HepG2 (cell line): ENCODE measurements at regions not wholly inside any gene's neighbourhood (a gene's known extent, or its start where the extent isn't known, plus 50 kb on each side); places are given as distances from the start of the nearest gene placed in this dataset.

Experiments
- ATAC-seq: fragments of 200-7000 bp; cut with Tn5 transposase; 3 replicates; pipeline ENCODE4 v1.9.1; 2020; ENCODE audit warnings: mild to moderate bottlenecking, moderate library complexity
- BruUV-seq: library from RNA; stranded (reverse); fragments of 400-500 nt; replicated peaks from 2 replicates; lab custom pipeline; 2021; lab: Mats Ljungman, UMichigan
- CTCF ChIA-PET: fragments of 300-600 bp; formaldehyde crosslinking; extraction: SDS; loops from one replicate; lab custom pipeline; 2021; ENCODE audit warnings: low total read pairs, inconsistent platforms, low intra/inter-chr PET ratio; lab: Yijun Ruan, JAX
- POLR2A ChIA-PET: fragments of 350-600 bp; sonication (Branson Sonifier 250); formaldehyde crosslinking; loops from one replicate; lab custom pipeline; 2020; ENCODE audit warnings: antibody characterized with exemption, inconsistent platforms; lab: Yijun Ruan, JAX
- DNase-seq: peaks from one replicate; pipeline ENCODE4 v3.0.0-alpha.2; 2015; ENCODE audit warnings: low spot score
- FAIRE-seq: peaks from 3 replicates; lab custom pipeline; 2011; peaks lifted over from hg19 to GRCh38; lab: Jason Lieb, UNC
- H2AFZ ChIP-seq: one replicate; pipeline ENCODE4 v1.6.1; 2011; ENCODE audit warnings: low read length, inconsistent platforms
- H3K27ac ChIP-seq: fragments of 300-600 bp; 3 replicates; pipeline ENCODE4 v1.8.0; 2011; ENCODE audit warnings: mixed run types, mild to moderate bottlenecking, mixed read lengths, low read length, inconsistent platforms; ENCODE audit not compliant: insufficient read depth; ENCODE audit errors: extremely low read length
- H3K27me3 ChIP-seq, 2 experiments: fragments of 200-600 bp in 1 of 2; 2 replicates in 1 of 2; 3 replicates in 1 of 2; pipeline versions ENCODE4 v1.6.0 to v1.8.0; 2011; ENCODE audit warnings: low read length in 2 of 2, mild to moderate bottlenecking in 2 of 2, moderate library complexity in 2 of 2, inconsistent platforms in 1 of 2; ENCODE audit not compliant: insufficient read depth in 2 of 2, control insufficient read depth in 1 of 2
- H3K36me3 ChIP-seq, 2 experiments: fragments of 200-600 bp in 1 of 2; replicated peaks in 1 of 2; 2 replicates in 1 of 2; 3 replicates in 1 of 2; pipeline versions ENCODE4 v1.5.1 to v1.8.0; 2011; ENCODE audit warnings: low read length in 2 of 2, inconsistent platforms in 1 of 2; ENCODE audit not compliant: insufficient read depth in 2 of 2, control insufficient read depth in 1 of 2
- H3K4me1 ChIP-seq: 2 replicates; pipeline ENCODE4 v1.5.1; 2012; ENCODE audit warnings: low read length, inconsistent platforms; ENCODE audit not compliant: insufficient read depth
- H3K4me2 ChIP-seq: 2 replicates; pipeline ENCODE4 v1.6.0; 2011; ENCODE audit warnings: low read depth, low read length, inconsistent platforms
- H3K4me3 ChIP-seq, 3 experiments: fragments of 200-600 bp in 1 of 3; sonication (generic), shearing (Covaris generic) in 1 of 3; replicated peaks in 1 of 3; 2 replicates each; pipeline ENCODE4 v1.5.1; 2011 to 2016; ENCODE audit warnings: low read length in 3 of 3, inconsistent platforms in 2 of 3, low read depth in 2 of 3, mild to moderate bottlenecking in 2 of 3, control low read depth in 1 of 3, mixed read lengths in 1 of 3; ENCODE audit not compliant: insufficient read depth in 1 of 3
- H3K79me2 ChIP-seq: one replicate; pipeline ENCODE4 v1.6.1; 2011; ENCODE audit warnings: low read length, inconsistent platforms; ENCODE audit not compliant: insufficient read depth
- H3K9ac ChIP-seq: 2 replicates; pipeline ENCODE4 v1.6.0; 2011; ENCODE audit warnings: mild to moderate bottlenecking, low read depth, low read length, inconsistent platforms; ENCODE audit not compliant: insufficient read depth
- H3K9me3 ChIP-seq: 2 replicates; pipeline ENCODE4 v1.5.1; 2012; ENCODE audit warnings: mild to moderate bottlenecking, low read length
- H4K20me1 ChIP-seq: 2 replicates; pipeline ENCODE4 v1.6.0; 2011; ENCODE audit warnings: inconsistent platforms, mild to moderate bottlenecking, low read length, moderate library complexity; ENCODE audit not compliant: insufficient read depth
- CEBPZ ChIP-seq: IDR thresholded peaks from 2 replicates; pipeline ENCODE4 v1.6.1; 2012; ENCODE audit warnings: low read length, improper control_type of control experiment
- CERS6 ChIP-seq: sonication (generic); formaldehyde crosslinking; IDR thresholded peaks from 2 replicates; pipeline ENCODE4 v1.5.0; 2020; ENCODE audit warnings: missing genetic modification reagents
- CREM ChIP-seq, 2 experiments: sonication (generic) in 1 of 2; formaldehyde crosslinking in 1 of 2; IDR thresholded peaks; 2 replicates each; pipeline versions ENCODE4 v1.4.0 to v1.6.1; 2016 to 2020; ENCODE audit warnings: antibody characterized with exemption in 1 of 2, mild to moderate bottlenecking in 1 of 2, missing genetic modification reagents in 1 of 2
- CSRNP1 ChIP-seq: sonication (generic); formaldehyde crosslinking; IDR thresholded peaks from 2 replicates; pipeline ENCODE4 v1.8.1; 2023; ENCODE audit warnings: mild to moderate bottlenecking, missing genetic modification reagents
- E2F5 ChIP-seq: sonication (generic); formaldehyde crosslinking; conservative IDR thresholded peaks from 2 replicates; pipeline ENCODE4 v1.4.0; 2020; ENCODE audit warnings: missing genetic modification reagents
- FOSL2 ChIP-seq: sonication (generic); formaldehyde crosslinking; IDR thresholded peaks from 2 replicates; pipeline ENCODE4 v1.4.0; 2020; ENCODE audit warnings: missing genetic modification reagents
- GLI4 ChIP-seq: sonication (generic); formaldehyde crosslinking; IDR thresholded peaks from 2 replicates; pipeline ENCODE4 v1.5.1; 2020; ENCODE audit warnings: missing genetic modification reagents, mild to moderate bottlenecking, moderate library complexity, borderline replicate concordance
- GMEB1 ChIP-seq: sonication (generic); formaldehyde crosslinking; IDR thresholded peaks from 2 replicates; pipeline ENCODE4 v1.5.1; 2020; ENCODE audit warnings: missing genetic modification reagents, mild to moderate bottlenecking, borderline replicate concordance
- HMG20B ChIP-seq: conservative IDR thresholded peaks from 2 replicates; pipeline ENCODE4 v1.6.1; 2016; ENCODE audit warnings: missing genetic modification reagents, missing compliant biosample characterization
- ISX ChIP-seq: sonication (generic); formaldehyde crosslinking; conservative IDR thresholded peaks from 2 replicates; pipeline ENCODE4 v1.5.0; 2020; ENCODE audit warnings: missing genetic modification reagents
- KLF16 ChIP-seq, 2 experiments: sonication (generic) in 1 of 2; formaldehyde crosslinking in 1 of 2; IDR thresholded peaks; 2 replicates each; pipeline versions ENCODE4 v1.6.1 to v1.8.0; 2016 to 2023; ENCODE audit warnings: missing genetic modification reagents in 2 of 2, missing compliant biosample characterization in 1 of 2
- SETDB1 ChIP-seq: sonication (generic); formaldehyde crosslinking; IDR thresholded peaks from 2 replicates; pipeline ENCODE4 v1.5.1; 2020; ENCODE audit warnings: missing genetic modification reagents, mild to moderate bottlenecking, borderline replicate concordance
- TEAD2 ChIP-seq: sonication (generic); formaldehyde crosslinking; IDR thresholded peaks from 2 replicates; pipeline ENCODE4 v1.9.0; 2021; ENCODE audit warnings: missing genetic modification reagents
- ZNF337 ChIP-seq: sonication (generic); formaldehyde crosslinking; IDR thresholded peaks from 2 replicates; pipeline ENCODE4 v1.5.1; 2020; ENCODE audit warnings: missing genetic modification reagents, low read depth, mild to moderate bottlenecking, borderline replicate concordance
- ZNF780A ChIP-seq: sonication (generic); formaldehyde crosslinking; IDR thresholded peaks from 2 replicates; pipeline ENCODE4 v1.8.0; 2022; ENCODE audit warnings: mild to moderate bottlenecking, missing genetic modification reagents, moderate library complexity
- WGBS: methylation state at CpG from one replicate; pipeline ENCODE4 v1.1.6; 2017; ENCODE audit warnings: low lambda C conversion rate; 5-methylcytosine and 5-hydroxymethylcytosine counted together
- in situ Hi-C: cut with HindIII; loops from 2 replicates; pipeline ENCODE4 v1.10.0; 2017; ENCODE audit warnings: low pct_unique_long_range_greater_than_20kb; ENCODE audit not compliant: extremely low pct_ligation_motif_present
- intact Hi-C: fragments of 100-400 bp; cut with micrococcal nuclease; formaldehyde crosslinking; loops from one replicate; pipeline ENCODE4 v1.10.0; 2022; ENCODE audit not compliant: unreplicated experiment

GRCh38 chr14:49134940-49135339 lies 451.2 kb downstream of the RPS29 start (continued):
- no peak for TF ChIP-seq CSRNP1 (CRISPR knock-in tag)
- TF ChIP-seq TEAD2 (CRISPR knock-in tag) = no peak
- no peak for TF ChIP-seq CREM (IDR thresholded peaks at IDR 0.05)
- TF ChIP-seq CREM (CRISPR knock-in tag; IDR thresholded peaks at IDR 0.05) = no peak
- TF ChIP-seq HMG20B (CRISPR knock-in tag) = no peak
- TF ChIP-seq CERS6 (CRISPR knock-in tag) = no peak

- H2AFZ ChIP-seq = no peak overlapping the region
- no peaks in the 10 kb centered on the region for H3K36me3 ChIP-seq
- no peak overlapping the region for H3K4me3 ChIP-seq
- intact Hi-C loops (no loop called here), in situ Hi-C loops (no loop called here)
- no peaks in the 10 kb centered on the region for H3K79me2 ChIP-seq
- no peaks in the 10 kb centered on the region for H4K20me1 ChIP-seq
- BruUV-seq = no TSS peak
- H3K27ac ChIP-seq = no peak overlapping the region
- H3K27me3 ChIP-seq = no peaks in the 10 kb centered on the region
- no peaks in the 10 kb centered on the region for H3K4me1 ChIP-seq
- FAIRE-seq (no peak), ATAC-seq (no peak), DNase-seq (no peak)
- 0% methylated on average over 5 of the region's 5 CpGs for WGBS
- H3K4me2 ChIP-seq = no peak overlapping the region
- POLR2A ChIA-PET = no interaction called here
- no peaks in the 10 kb centered on the region for H3K9me3 ChIP-seq
- H3K9ac ChIP-seq = no peak overlapping the region
- CTCF ChIA-PET = no interaction called here
- TF ChIP-seq ISX (CRISPR knock-in tag) = no peak
- TF ChIP-seq ZNF780A (CRISPR knock-in tag) = no peak
- no peak for TF ChIP-seq E2F5 (CRISPR knock-in tag)
- TF ChIP-seq KLF16 (CRISPR knock-in tag; IDR thresholded peaks at IDR 0.05) = no peak
- TF ChIP-seq CEBPZ = no peak
- no peak for TF ChIP-seq GLI4 (CRISPR knock-in tag)
- no peak for TF ChIP-seq FOSL2
- TF ChIP-seq SETDB1 (CRISPR knock-in tag) = no peak
- TF ChIP-seq GMEB1 (CRISPR knock-in tag) = no peak
- TF ChIP-seq ZNF337 = no peak
These were observed 464.9 kb downstream of the RPS29 start for GRCh38 chr14:49121246-49121645.
